Gastrocnemius medialis (tissue), 4 donors: ENCODE measurements at regions not wholly inside any gene's neighbourhood (a gene's known extent, or its start where the extent isn't known, plus 50 kb on each side); places are given as distances from the start of the nearest gene placed in this dataset.

Experiments used
- POLR2A ChIP-seq, 2 donors: fragments of 450-650 bp; IDR thresholded peaks; one replicate each; pipeline ENCODE4 v1.6.1; 2017; ENCODE audit warnings: antibody characterized with exemption in 2 of 2, mild to moderate bottlenecking in 2 of 2, moderate library complexity in 2 of 2
- TF ChIP-seq, protein P1 (sequence below), 5 experiments: fragments of 450-650 bp in 3 of 5; fragments of 200-600 bp in 2 of 5; sonication (generic) in 2 of 5; IDR thresholded peaks in 4 of 5; conservative IDR thresholded peaks in 1 of 5; 1 replicate in 4 of 5; 2 replicates in 1 of 5; pipeline ENCODE4 v1.5.1; 2016 to 2019; ENCODE audit warnings: antibody characterized with exemption in 5 of 5, mild to moderate bottlenecking in 3 of 5, moderate library complexity in 3 of 5

GRCh38 chr1:239053279-239053678, 333.1 kb upstream of the CHRM3 start:
- TF ChIP-seq, protein P1, sequence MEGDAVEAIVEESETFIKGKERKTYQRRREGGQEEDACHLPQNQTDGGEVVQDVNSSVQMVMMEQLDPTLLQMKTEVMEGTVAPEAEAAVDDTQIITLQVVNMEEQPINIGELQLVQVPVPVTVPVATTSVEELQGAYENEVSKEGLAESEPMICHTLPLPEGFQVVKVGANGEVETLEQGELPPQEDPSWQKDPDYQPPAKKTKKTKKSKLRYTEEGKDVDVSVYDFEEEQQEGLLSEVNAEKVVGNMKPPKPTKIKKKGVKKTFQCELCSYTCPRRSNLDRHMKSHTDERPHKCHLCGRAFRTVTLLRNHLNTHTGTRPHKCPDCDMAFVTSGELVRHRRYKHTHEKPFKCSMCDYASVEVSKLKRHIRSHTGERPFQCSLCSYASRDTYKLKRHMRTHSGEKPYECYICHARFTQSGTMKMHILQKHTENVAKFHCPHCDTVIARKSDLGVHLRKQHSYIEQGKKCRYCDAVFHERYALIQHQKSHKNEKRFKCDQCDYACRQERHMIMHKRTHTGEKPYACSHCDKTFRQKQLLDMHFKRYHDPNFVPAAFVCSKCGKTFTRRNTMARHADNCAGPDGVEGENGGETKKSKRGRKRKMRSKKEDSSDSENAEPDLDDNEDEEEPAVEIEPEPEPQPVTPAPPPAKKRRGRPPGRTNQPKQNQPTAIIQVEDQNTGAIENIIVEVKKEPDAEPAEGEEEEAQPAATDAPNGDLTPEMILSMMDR (IDR thresholded peaks at IDR 0.05 in 4 of 5, conservative IDR thresholded peaks at IDR 0.05 in 1 of 5) = no peak
- TF ChIP-seq POLR2A (IDR thresholded peaks at IDR 0.05) = no peak
